Tibial nerve (tissue), 3 donors: ENCODE measurements at regions not wholly inside any gene's neighbourhood (a gene's known extent, or its start where the extent isn't known, plus 50 kb on each side); places are given as distances from the start of the nearest gene placed in this dataset.

ENCODE experiments used
- CTCF ChIP-seq, 5 experiments: fragments of 200-600 bp in 3 of 5; fragments of 450-650 bp in 2 of 5; sonication (generic) in 3 of 5; IDR thresholded peaks; one replicate each; pipeline ENCODE4 v1.5.1; 2016 to 2019; ENCODE audit warnings: antibody characterized with exemption in 5 of 5, mild to moderate bottlenecking in 3 of 5, moderate library complexity in 2 of 5
- POLR2A ChIP-seq, 2 donors: fragments of 450-650 bp; IDR thresholded peaks; one replicate each; pipeline ENCODE4 v1.6.1; 2017; ENCODE audit warnings: antibody characterized with exemption in 2 of 2, mild to moderate bottlenecking in 2 of 2, moderate library complexity in 2 of 2

- TF ChIP-seq POLR2A (IDR thresholded peaks at IDR 0.05) (no peak), CTCF (IDR thresholded peaks at IDR 0.05) (no peak)
Measured at GRCh38 chr10:61317706-61318105, 135.5 kb downstream of the TMEM26 start.
